GM12878 (cell line): ENCODE measurements at regions not wholly inside any gene's neighbourhood (a gene's known extent, or its start where the extent isn't known, plus 50 kb on each side); places are given as distances from the start of the nearest gene placed in this dataset.

ENCODE experiments used
- ATAC-seq: fragments of 200-7000 bp; cut with Tn5 transposase; 3 replicates; pipeline ENCODE4 v1.9.1; 2020; ENCODE audit warnings: mild to moderate bottlenecking, moderate library complexity
- BruUV-seq: library from RNA; stranded (reverse); fragments of 400-500 nt; replicated peaks from 2 replicates; lab custom pipeline; 2021; lab: Mats Ljungman, UMichigan
- CTCF ChIA-PET: fragments of 300-600 bp; sonication (Branson Sonifier 250); formaldehyde crosslinking; extraction: SDS; loops from one replicate; lab custom pipeline; 2021; ENCODE audit warnings: inconsistent platforms; lab: Yijun Ruan, JAX
- POLR2A ChIA-PET: fragments of 350-600 bp; formaldehyde crosslinking; extraction: SDS; loops from one replicate; lab custom pipeline; 2021; ENCODE audit warnings: inconsistent platforms; lab: Charles Lee
- RAD21 ChIA-PET: fragments of 300-600 bp; sonication (Branson Sonifier 250); formaldehyde crosslinking; loops from one replicate; lab custom pipeline; 2023; ENCODE audit warnings: antibody characterized with exemption; ENCODE audit not compliant: unreplicated experiment; lab: Charles Lee
- SMC1A ChIA-PET: fragments of 300-600 bp; sonication (Branson Sonifier 250); formaldehyde crosslinking; loops from one replicate; lab custom pipeline; 2023; ENCODE audit not compliant: unreplicated experiment, uncharacterized antibody; lab: Charles Lee
- DNase-seq: peaks from one replicate; pipeline ENCODE4 v3.0.0-alpha.2; 2011; ENCODE audit warnings: low read depth, low spot score
- FAIRE-seq: peaks from 3 replicates; lab custom pipeline; 2011; peaks lifted over from hg19 to GRCh38; lab: Jason Lieb, UNC
- H2AFZ ChIP-seq: 2 replicates; pipeline ENCODE4 v1.6.0; 2011; ENCODE audit warnings: low read depth, low read length, control low read depth; ENCODE audit not compliant: control insufficient read depth
- H3K27ac ChIP-seq: 2 replicates; pipeline ENCODE4 v1.5.1; 2011; ENCODE audit warnings: control low read depth; ENCODE audit not compliant: control insufficient read depth, insufficient read depth
- H3K27me3 ChIP-seq, 2 experiments: replicated peaks in 1 of 2; 2 replicates each; pipeline versions ENCODE4 v1.6.0 to v1.6.1; 2011; ENCODE audit warnings: low read length in 1 of 2; ENCODE audit not compliant: control insufficient read depth in 2 of 2, insufficient read depth in 2 of 2
- H3K36me3 ChIP-seq, 2 experiments: 2 replicates each; pipeline ENCODE4 v1.5.1; 2011; ENCODE audit warnings: low read length in 1 of 2; ENCODE audit not compliant: control insufficient read depth in 2 of 2, insufficient read depth in 2 of 2
- H3K4me1 ChIP-seq: 2 replicates; pipeline ENCODE4 v1.6.1; 2011; ENCODE audit warnings: mild to moderate bottlenecking, low read length, moderate library complexity, mixed read lengths; ENCODE audit not compliant: control insufficient read depth, insufficient read depth
- H3K4me2 ChIP-seq: 2 replicates; pipeline ENCODE4 v1.6.0; 2011; ENCODE audit warnings: control low read depth; ENCODE audit not compliant: control insufficient read depth, insufficient read depth
- H3K4me3 ChIP-seq: fragments of 200-600 bp; sonication (generic); 2 replicates; pipeline ENCODE4 v1.5.1; 2016
- H3K79me2 ChIP-seq: 2 replicates; pipeline ENCODE4 v1.6.0; 2011; ENCODE audit warnings: low read length; ENCODE audit not compliant: control insufficient read depth, insufficient read depth
- H3K9ac ChIP-seq: 2 replicates; pipeline ENCODE4 v1.8.0; 2011; ENCODE audit warnings: low read length, control low read depth, mixed read lengths; ENCODE audit not compliant: control insufficient read depth, insufficient read depth
- H3K9me3 ChIP-seq: replicated peaks from 3 replicates; pipeline ENCODE4 v1.5.1; 2011; ENCODE audit warnings: mild to moderate bottlenecking, low read length; ENCODE audit not compliant: control insufficient read depth, insufficient read depth
- H4K20me1 ChIP-seq: 2 replicates; pipeline ENCODE4 v1.6.0; 2011; ENCODE audit not compliant: control insufficient read depth, insufficient read depth
- CHD1 ChIP-seq: IDR thresholded peaks from 2 replicates; pipeline ENCODE4 v1.6.1; 2012; ENCODE audit warnings: low read depth, low read length, improper control_type of control experiment
- ESRRA ChIP-seq: IDR thresholded peaks from 2 replicates; pipeline ENCODE4 v1.6.1; 2012; ENCODE audit warnings: mild to moderate bottlenecking, low read length, improper control_type of control experiment
- HCFC1 ChIP-seq: fragments of 150-350 bp; IDR thresholded peaks from 2 replicates; pipeline ENCODE4 v1.6.1; 2014; ENCODE audit warnings: low read length
- NFYA ChIP-seq: IDR thresholded peaks from 2 replicates; pipeline ENCODE4 v1.6.1; 2011; ENCODE audit warnings: low read depth, mild to moderate bottlenecking, low read length, improper control_type of control experiment, borderline replicate concordance
- SMAD1 ChIP-seq: fragments of 450-650 bp; IDR thresholded peaks from 2 replicates; pipeline ENCODE4 v1.6.1; 2018; ENCODE audit warnings: mild to moderate bottlenecking, low read depth; ENCODE audit not compliant: partially characterized antibody
- ZZZ3 ChIP-seq: IDR thresholded peaks from 2 replicates; pipeline ENCODE4 v1.6.1; 2011; ENCODE audit warnings: low read depth; ENCODE audit not compliant: control insufficient read depth, insufficient read length
- WGBS: methylation state at CpG from one replicate; pipeline ENCODE4 v1.1.6; 2016; ENCODE audit warnings: low lambda C conversion rate; ENCODE audit not compliant: insufficient replicate concordance, insufficient coverage; ENCODE audit errors: missing lambda C conversion rate; 5-methylcytosine and 5-hydroxymethylcytosine counted together
- in situ Hi-C: fragments of 300-500 bp; cut with MboI; formaldehyde crosslinking; loops from 9 replicates; pipeline ENCODE4 v1.14.3; 2018; ENCODE audit warnings: mixed read lengths
- intact Hi-C: fragments of 100-400 bp; cut with micrococcal nuclease; formaldehyde crosslinking; loops from one replicate; pipeline ENCODE4 v1.14.2; 2022; ENCODE audit not compliant: unreplicated experiment
- TF ChIP-seq, protein P1 (sequence below): fragments of 450-650 bp; IDR thresholded peaks from 2 replicates; pipeline ENCODE4 v1.6.1; 2017; ENCODE audit warnings: mild to moderate bottlenecking
- TF ChIP-seq, protein P2 (sequence below): IDR thresholded peaks from 2 replicates; pipeline ENCODE4 v1.6.1; 2012; ENCODE audit warnings: low read depth, low read length, improper control_type of control experiment

DNA sequence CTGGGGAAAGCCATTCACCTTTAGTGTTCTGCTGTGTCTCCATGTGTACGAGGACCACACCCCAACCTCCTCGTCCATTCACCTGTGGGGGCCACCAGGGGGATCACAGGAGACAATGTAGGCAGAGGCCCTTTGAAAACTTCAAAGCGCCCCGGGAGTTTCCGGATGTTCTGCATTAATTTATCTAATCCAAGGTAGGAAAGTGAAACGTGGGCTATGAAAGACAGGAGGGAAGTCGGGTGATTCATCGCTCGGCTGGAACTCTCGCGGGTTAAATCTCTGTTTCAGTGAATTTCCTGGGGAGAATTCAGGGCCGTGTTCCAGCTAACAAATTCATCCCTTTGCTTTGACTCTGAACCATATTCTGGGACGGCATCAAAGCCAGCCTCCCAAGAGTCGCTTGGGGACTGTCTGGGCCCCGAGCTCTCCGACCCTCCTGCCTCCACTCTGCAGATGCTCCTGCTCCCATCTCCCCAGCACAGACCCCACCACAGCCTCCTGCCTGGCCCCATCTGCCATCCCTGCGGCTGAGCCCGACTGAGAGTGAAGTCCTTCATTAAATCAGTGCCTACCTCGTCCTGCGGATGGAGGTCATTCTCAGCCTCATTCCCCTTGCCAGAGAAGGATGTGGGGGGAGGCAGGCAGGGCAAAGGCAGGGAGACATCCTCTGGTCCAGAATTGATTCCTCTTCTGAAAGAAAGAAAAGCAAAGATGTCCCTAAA is 114.1 kb upstream of the CARD11 start:
- ChIA-PET SMC1A (interaction anchor here (1.4 kb wide), 1 partner anchor 269 kb away, joined by 4 read pairs; no protein-coding TSS in a partner anchor), RAD21 (no interaction called here), CTCF (interaction anchor here (0.8 to 4.3 kb wide), 4 partner anchors 92 to 292 kb away, joined by 3 to 48 read pairs (median 8); no protein-coding TSS in a partner anchor)
- Histone ChIP-seq H3K79me2 (no peaks in the 10 kb centered on the region), H3K27ac (no peak overlapping the region), H3K27me3 (no peaks in the 10 kb centered on the region), H4K20me1 (no peaks in the 10 kb centered on the region), H3K4me1 (no peaks in the 10 kb centered on the region)
- BruUV-seq: no TSS peak
- in situ Hi-C loops: loop anchor here (5.0 kb wide), 1 partner anchor 270 kb away; no protein-coding TSS in a partner anchor
- TF ChIP-seq NFYA: no peak
- no peak for TF ChIP-seq CHD1
- no peak for TF ChIP-seq SMAD1
- no peak for TF ChIP-seq HCFC1
- TF ChIP-seq ZZZ3: no peak
- TF ChIP-seq, all 136 proteins: peak for 0
- FAIRE-seq (no peak), ATAC-seq (no peak), DNase-seq (no peak)
- 53% methylated on average over 20 of the region's 20 CpGs for WGBS
- intact Hi-C loops: loop anchor here (10.0 kb wide), 1 partner anchor 493 kb away; no protein-coding TSS in a partner anchor
- H3K36me3 ChIP-seq: no peaks in the 10 kb centered on the region
- H3K9me3 ChIP-seq: no peaks in the 10 kb centered on the region
- no peak overlapping the region for H3K9ac ChIP-seq
- no peak overlapping the region for H2AFZ ChIP-seq
- POLR2A ChIA-PET: no interaction called here
- no peak overlapping the region for H3K4me2 ChIP-seq
- no peak overlapping the region for H3K4me3 ChIP-seq

DNA sequence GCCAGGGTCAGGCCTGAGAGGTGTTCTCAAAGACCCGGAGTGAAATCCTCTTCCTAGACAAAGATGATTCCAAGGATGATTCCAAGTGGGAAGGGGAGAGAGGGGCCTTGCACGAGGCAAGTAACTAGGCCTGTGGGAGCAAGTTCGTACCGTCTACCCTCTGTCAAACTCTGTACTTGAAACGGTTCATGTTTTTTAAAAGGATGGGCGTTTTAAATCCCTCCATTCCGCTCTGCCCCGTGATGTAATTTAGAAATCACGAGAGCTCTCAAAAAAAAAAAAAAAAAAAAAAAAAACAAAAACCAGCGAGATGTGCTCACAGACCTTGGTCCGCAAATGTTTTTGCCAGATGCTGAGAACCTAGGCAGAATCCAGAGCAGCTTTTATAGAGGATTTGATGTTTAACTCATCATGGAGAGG is 114.7 kb upstream of the CARD11 start:
- FAIRE-seq (no peak), DNase-seq (no peak), ATAC-seq (no peak)
- Histone ChIP-seq H3K9me3 (no peaks in the 10 kb centered on the region), H3K27me3 (no peaks in the 10 kb centered on the region), H3K79me2 (no peaks in the 10 kb centered on the region), H3K9ac (no peak overlapping the region), H2AFZ (no peak overlapping the region), H3K4me1 (no peaks in the 10 kb centered on the region), H3K27ac (no peak overlapping the region), H3K4me3 (no peak overlapping the region), H3K36me3 (no peaks in the 10 kb centered on the region), H3K4me2 (no peak overlapping the region), H4K20me1 (no peaks in the 10 kb centered on the region)
- 30% methylated on average over 8 of the region's 11 CpGs for WGBS
- RAD21 ChIA-PET: no interaction called here
- POLR2A ChIA-PET: no interaction called here
- BruUV-seq: no TSS peak
- intact Hi-C loops (loop anchor here (10.0 kb wide), 1 partner anchor 494 kb away; no protein-coding TSS in a partner anchor), in situ Hi-C loops (loop anchor here (5.0 kb wide), 1 partner anchor 271 kb away; no protein-coding TSS in a partner anchor)
- SMC1A ChIA-PET: no interaction called here
- CTCF ChIA-PET: interaction anchor here (2.0 kb wide), 2 partner anchors 92 to 271 kb away, joined by 7 to 8 read pairs; no protein-coding TSS in a partner anchor
- TF ChIP-seq, protein P1, sequence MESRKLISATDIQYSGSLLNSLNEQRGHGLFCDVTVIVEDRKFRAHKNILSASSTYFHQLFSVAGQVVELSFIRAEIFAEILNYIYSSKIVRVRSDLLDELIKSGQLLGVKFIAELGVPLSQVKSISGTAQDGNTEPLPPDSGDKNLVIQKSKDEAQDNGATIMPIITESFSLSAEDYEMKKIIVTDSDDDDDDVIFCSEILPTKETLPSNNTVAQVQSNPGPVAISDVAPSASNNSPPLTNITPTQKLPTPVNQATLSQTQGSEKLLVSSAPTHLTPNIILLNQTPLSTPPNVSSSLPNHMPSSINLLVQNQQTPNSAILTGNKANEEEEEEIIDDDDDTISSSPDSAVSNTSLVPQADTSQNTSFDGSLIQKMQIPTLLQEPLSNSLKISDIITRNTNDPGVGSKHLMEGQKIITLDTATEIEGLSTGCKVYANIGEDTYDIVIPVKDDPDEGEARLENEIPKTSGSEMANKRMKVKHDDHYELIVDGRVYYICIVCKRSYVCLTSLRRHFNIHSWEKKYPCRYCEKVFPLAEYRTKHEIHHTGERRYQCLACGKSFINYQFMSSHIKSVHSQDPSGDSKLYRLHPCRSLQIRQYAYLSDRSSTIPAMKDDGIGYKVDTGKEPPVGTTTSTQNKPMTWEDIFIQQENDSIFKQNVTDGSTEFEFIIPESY: no peak
- TF ChIP-seq ESRRA: no peak
- TF ChIP-seq, protein P2, sequence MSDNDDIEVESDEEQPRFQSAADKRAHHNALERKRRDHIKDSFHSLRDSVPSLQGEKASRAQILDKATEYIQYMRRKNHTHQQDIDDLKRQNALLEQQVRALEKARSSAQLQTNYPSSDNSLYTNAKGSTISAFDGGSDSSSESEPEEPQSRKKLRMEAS: no peak
